ENCODE measurements at regions not wholly inside any gene's neighbourhood (a gene's known extent, or its start where the extent isn't known, plus 50 kb on each side); places are given as distances from the start of the nearest gene placed in this dataset.
A peak's percentile ranks its signal among the peaks of the same experiment; 100 is the strongest.

DNA sequence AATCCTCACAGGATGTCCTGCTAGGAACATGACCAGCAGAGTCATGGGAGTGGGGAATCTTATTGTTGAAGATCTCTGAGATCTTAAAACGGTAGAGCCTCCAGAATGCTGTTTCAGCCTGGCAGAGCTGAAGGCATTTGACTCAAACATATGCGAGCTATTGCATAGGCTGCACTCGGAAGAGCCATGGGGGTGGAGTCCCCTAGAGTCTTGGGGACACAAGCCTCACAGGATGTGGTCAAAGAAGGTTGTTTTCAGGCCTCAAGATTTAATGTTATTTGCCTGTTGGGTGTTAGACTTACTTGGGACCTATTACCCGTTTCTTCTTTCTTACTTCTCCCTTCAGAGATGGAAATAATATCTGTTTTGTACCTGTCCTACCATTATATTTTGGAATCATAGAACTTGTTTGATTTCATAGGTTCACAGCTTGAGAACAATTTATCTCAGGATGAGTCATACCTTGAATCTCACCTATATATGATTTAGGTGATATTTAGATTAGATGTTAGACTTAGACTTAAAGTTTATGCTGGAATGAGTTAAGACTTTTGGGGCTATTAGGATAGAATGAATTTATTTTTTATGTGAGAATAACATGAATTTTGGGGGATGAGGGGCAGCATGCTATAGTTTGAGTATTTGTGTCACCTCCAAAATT, 172.2 kb upstream of the ATP2B1 start:
- Histone ChIP-seq H3K9ac (ENCODE audit: control insufficient read depth, insufficient read depth, low read length) (peak overlapping the region; percentile 78), H3K4me3 (peak overlapping the region; percentile 53; the same call in 1 of the 2 replicates), H3K79me2 (ENCODE audit: control insufficient read depth, insufficient read depth, low read length) (no peaks in the 10 kb centered on the region), H2AFZ (ENCODE audit: control insufficient read depth, low read depth, low read length) (peak overlapping the region; percentile 97), H3K4me1 (ENCODE audit: control insufficient read depth, insufficient read depth, low read length) (peaks cover 40% of the 10 kb centered on the region), H3K9me3 (replicated peaks; ENCODE audit: control insufficient read depth, insufficient read depth, low read length) (no peaks in the 10 kb centered on the region), H4K20me1 (ENCODE audit: control insufficient read depth, insufficient read depth) (no peaks in the 10 kb centered on the region), H3K4me2 (ENCODE audit: control insufficient read depth, insufficient read depth) (peak overlapping the region; percentile 97), H3K27me3 (replicated peaks in 1 of 2; ENCODE audit: control insufficient read depth in 2 of 2, insufficient read depth in 2 of 2, low read length in 1 of 2) (no peaks in the 10 kb centered on the region), H3K27ac (ENCODE audit: control insufficient read depth, insufficient read depth) (peak overlapping the region; percentile 99), H3K36me3 (ENCODE audit: control insufficient read depth in 2 of 2, insufficient read depth in 2 of 2, low read length in 1 of 2) (no peaks in the 10 kb centered on the region)
- ChIA-PET RAD21 (ENCODE audit: unreplicated experiment) (interaction anchor here (0.8 to 4.3 kb wide), 17 partner anchors 17 to 314 kb away, joined by 3 to 35 read pairs (median 5); partner anchors contain the start of gene ATP2B1), SMC1A (ENCODE audit: uncharacterized antibody, unreplicated experiment) (interaction anchor here (0.7 to 6.4 kb wide), 21 partner anchors 9 to 359 kb away, joined by 3 to 49 read pairs (median 5); partner anchors contain the start of gene ATP2B1), POLR2A (interaction anchor here (0.9 to 2.4 kb wide), 5 partner anchors 23 to 172 kb away, joined by 3 to 12 read pairs (median 3); partner anchors contain the start of gene ATP2B1), CTCF (interaction anchor here (0.8 to 1.5 kb wide), 9 partner anchors 9 to 174 kb away, joined by 3 to 5 read pairs (median 3); no protein-coding TSS in a partner anchor)
- peak; percentile 90 for ATAC-seq
- WGBS (ENCODE audit: insufficient coverage, insufficient replicate concordance, low lambda C conversion rate, missing lambda C conversion rate), result 1% methylated on average over 4 of the region's 4 CpGs
- peak; percentile 91 for DNase-seq (ENCODE audit: low read depth, low spot score)
- in situ Hi-C loops (cut with MboI), result no loop called here
- BruUV-seq (replicated peaks), result TSS peak; percentile 91
- FAIRE-seq, result peak; percentile 83
- intact Hi-C loops (cut with micrococcal nuclease; ENCODE audit: unreplicated experiment), result loop anchor here (1.0 to 5.0 kb wide), 5 partner anchors 18 to 339 kb away; partner anchors contain the start of gene ATP2B1
- TF ChIP-seq, protein P1, sequence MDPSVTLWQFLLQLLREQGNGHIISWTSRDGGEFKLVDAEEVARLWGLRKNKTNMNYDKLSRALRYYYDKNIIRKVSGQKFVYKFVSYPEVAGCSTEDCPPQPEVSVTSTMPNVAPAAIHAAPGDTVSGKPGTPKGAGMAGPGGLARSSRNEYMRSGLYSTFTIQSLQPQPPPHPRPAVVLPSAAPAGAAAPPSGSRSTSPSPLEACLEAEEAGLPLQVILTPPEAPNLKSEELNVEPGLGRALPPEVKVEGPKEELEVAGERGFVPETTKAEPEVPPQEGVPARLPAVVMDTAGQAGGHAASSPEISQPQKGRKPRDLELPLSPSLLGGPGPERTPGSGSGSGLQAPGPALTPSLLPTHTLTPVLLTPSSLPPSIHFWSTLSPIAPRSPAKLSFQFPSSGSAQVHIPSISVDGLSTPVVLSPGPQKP (IDR thresholded peaks at IDR 0.05; ENCODE audit: low read depth, low read length), result 0 out of 2 replicates have a peak, but pooled peaks have one; percentile 22
- TF ChIP-seq ATF2 (IDR thresholded peaks at IDR 0.05; ENCODE audit: low read length) (peak; percentile 72), POLR2AphosphoS2 (IDR thresholded peaks at IDR 0.05; ENCODE audit: low read depth, low read length) (peak; percentile 50; the same call in 1 of the 2 replicates), HSF1 (IDR thresholded peaks at IDR 0.05; ENCODE audit: low read depth, low read length) (no peak), MTA2 (IDR thresholded peaks at IDR 0.05; ENCODE audit: low read depth) (peak; percentile 85), SMC3 (IDR thresholded peaks at IDR 0.05; ENCODE audit: borderline replicate concordance, low read length) (peak; percentile 18; the same call in 1 of the 2 replicates), ATF7 (IDR thresholded peaks at IDR 0.05; ENCODE audit: low read depth) (peak; percentile 64), IRF3 (IDR thresholded peaks at IDR 0.05) (no peak), EZH2 (IDR thresholded peaks at IDR 0.05; ENCODE audit: borderline replicate concordance, control insufficient read depth, low read depth, low read length) (no peak), CHD2 (IDR thresholded peaks at IDR 0.05; ENCODE audit: borderline replicate concordance, low read depth, low read length) (peak; percentile 73; the same call in 1 of the 2 replicates), LARP7 (IDR thresholded peaks at IDR 0.05) (no peak), ZNF217 (IDR thresholded peaks at IDR 0.05) (peak; percentile 91; the same call in 1 of the 2 replicates), WRNIP1 (IDR thresholded peaks at IDR 0.05; ENCODE audit: borderline replicate concordance, low read depth, low read length) (no peak), FOXK2 (IDR thresholded peaks at IDR 0.05) (no peak), CREM (IDR thresholded peaks at IDR 0.05; ENCODE audit: low read depth) (peak; percentile 59), MEF2B (IDR thresholded peaks at IDR 0.05; ENCODE audit: partially characterized antibody, poor library complexity, severe bottlenecking) (peak; percentile 90), KDM1A (IDR thresholded peaks at IDR 0.05; ENCODE audit: borderline replicate concordance) (no peak), PKNOX1 (IDR thresholded peaks at IDR 0.05) (no peak)

Data from GM12878 (cell line).